ENCODE measurements at regions not wholly inside any gene's neighbourhood (a gene's known extent, or its start where the extent isn't known, plus 50 kb on each side); places are given as distances from the start of the nearest gene placed in this dataset.

DNA sequence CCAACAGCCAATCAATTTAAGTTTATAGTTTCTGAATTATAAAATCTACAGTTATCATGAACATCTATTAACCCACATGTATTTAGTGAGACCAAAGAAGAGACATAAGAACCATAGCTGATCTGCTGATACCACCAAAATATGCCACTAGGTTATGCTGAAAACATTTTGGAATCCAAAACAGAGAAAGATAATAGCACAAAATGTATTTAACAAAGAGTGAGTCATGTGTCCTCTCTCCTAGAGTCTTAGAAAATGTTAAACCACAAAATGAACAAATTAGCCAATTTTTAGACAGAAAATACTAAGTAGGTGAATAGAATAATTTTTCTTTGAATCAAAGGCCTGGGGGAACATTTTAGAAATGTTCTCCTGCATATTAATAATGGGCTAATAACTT lies 527.5 kb downstream of the GPAM start:
- TF ChIP-seq POLR2A (IDR thresholded peaks at IDR 0.05): no peak
- TF ChIP-seq, protein P1, sequence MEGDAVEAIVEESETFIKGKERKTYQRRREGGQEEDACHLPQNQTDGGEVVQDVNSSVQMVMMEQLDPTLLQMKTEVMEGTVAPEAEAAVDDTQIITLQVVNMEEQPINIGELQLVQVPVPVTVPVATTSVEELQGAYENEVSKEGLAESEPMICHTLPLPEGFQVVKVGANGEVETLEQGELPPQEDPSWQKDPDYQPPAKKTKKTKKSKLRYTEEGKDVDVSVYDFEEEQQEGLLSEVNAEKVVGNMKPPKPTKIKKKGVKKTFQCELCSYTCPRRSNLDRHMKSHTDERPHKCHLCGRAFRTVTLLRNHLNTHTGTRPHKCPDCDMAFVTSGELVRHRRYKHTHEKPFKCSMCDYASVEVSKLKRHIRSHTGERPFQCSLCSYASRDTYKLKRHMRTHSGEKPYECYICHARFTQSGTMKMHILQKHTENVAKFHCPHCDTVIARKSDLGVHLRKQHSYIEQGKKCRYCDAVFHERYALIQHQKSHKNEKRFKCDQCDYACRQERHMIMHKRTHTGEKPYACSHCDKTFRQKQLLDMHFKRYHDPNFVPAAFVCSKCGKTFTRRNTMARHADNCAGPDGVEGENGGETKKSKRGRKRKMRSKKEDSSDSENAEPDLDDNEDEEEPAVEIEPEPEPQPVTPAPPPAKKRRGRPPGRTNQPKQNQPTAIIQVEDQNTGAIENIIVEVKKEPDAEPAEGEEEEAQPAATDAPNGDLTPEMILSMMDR (IDR thresholded peaks at IDR 0.05): no peak
- H3K4me3 ChIP-seq: no peak overlapping the region
- H3K27me3 ChIP-seq: no peaks in the 10 kb centered on the region
- intact Hi-C loops (cut with DNase I; ENCODE audit: low total_unique reads): no loop called here
- H3K36me3 ChIP-seq: no peaks in the 10 kb centered on the region
- H3K4me1 ChIP-seq: no peaks in the 10 kb centered on the region
- H3K27ac ChIP-seq: no peak overlapping the region
- no peaks in the 10 kb centered on the region for H3K9me3 ChIP-seq
- DNase-seq: no peak

- Histone ChIP-seq H3K27me3 (no peaks in the 10 kb centered on the region), H3K36me3 (no peaks in the 10 kb centered on the region), H3K9me3 (no peaks in the 10 kb centered on the region), H3K27ac (no peak overlapping the region), H3K4me1 (no peaks in the 10 kb centered on the region), H3K4me3 (no peak overlapping the region)
- TF ChIP-seq POLR2A (IDR thresholded peaks at IDR 0.05): no peak
- TF ChIP-seq, protein P1 (IDR thresholded peaks at IDR 0.05): no peak
- no peak for DNase-seq
- intact Hi-C loops (cut with DNase I; ENCODE audit: low total_unique reads): no loop called here
Measured at GRCh38 chr10:111677759-111678158, 505.8 kb downstream of the GPAM start.

DNA sequence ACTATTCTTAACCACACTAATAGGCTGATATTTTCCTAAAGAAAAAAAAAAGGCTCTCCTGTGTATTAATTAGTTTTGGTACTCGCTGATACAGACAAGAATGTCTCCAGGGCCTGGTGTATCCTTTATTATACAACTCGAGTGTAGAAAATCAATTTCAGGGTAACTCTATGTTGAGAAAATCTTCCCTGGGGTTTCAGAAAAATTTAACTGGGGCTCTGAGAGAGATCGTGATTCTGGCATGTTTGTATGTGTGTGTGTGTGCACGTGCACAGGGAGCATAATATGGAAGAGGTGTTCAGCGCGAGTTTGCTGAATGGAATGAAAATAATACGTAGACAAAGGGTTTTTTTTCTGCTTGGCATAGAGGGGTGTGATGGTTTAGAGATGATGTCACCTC lies 496.8 kb downstream of the GPAM start:
- Histone ChIP-seq H3K27me3 (no peaks in the 10 kb centered on the region), H3K36me3 (no peaks in the 10 kb centered on the region), H3K27ac (no peak overlapping the region), H3K4me1 (no peaks in the 10 kb centered on the region), H3K9me3 (no peaks in the 10 kb centered on the region), H3K4me3 (no peak overlapping the region)
- DNase-seq: no peak
- intact Hi-C loops (cut with DNase I; ENCODE audit: low total_unique reads): no loop called here
- TF ChIP-seq POLR2A (IDR thresholded peaks at IDR 0.05): no peak
- TF ChIP-seq, protein P1 (IDR thresholded peaks at IDR 0.05): no peak

GRCh38 chr10:111698711-111699110 lies 484.9 kb downstream of the GPAM start:
- Histone ChIP-seq H3K27ac (no peak overlapping the region), H3K4me1 (no peaks in the 10 kb centered on the region), H3K27me3 (no peaks in the 10 kb centered on the region), H3K9me3 (no peaks in the 10 kb centered on the region), H3K4me3 (no peak overlapping the region), H3K36me3 (no peaks in the 10 kb centered on the region)
- DNase-seq: no peak
- TF ChIP-seq, protein P1 (IDR thresholded peaks at IDR 0.05): no peak
- TF ChIP-seq POLR2A (IDR thresholded peaks at IDR 0.05): no peak
- intact Hi-C loops (cut with DNase I; ENCODE audit: low total_unique reads): no loop called here

GRCh38 chr10:111703986-111704385 lies 479.6 kb downstream of the GPAM start:
- intact Hi-C loops (cut with DNase I; ENCODE audit: low total_unique reads): no loop called here
- Histone ChIP-seq H3K4me3 (no peak overlapping the region), H3K27me3 (no peaks in the 10 kb centered on the region), H3K36me3 (no peaks in the 10 kb centered on the region), H3K4me1 (no peaks in the 10 kb centered on the region), H3K27ac (no peak overlapping the region), H3K9me3 (no peaks in the 10 kb centered on the region)
- DNase-seq: no peak
- TF ChIP-seq, protein P1 (IDR thresholded peaks at IDR 0.05): no peak
- no peak for TF ChIP-seq POLR2A (IDR thresholded peaks at IDR 0.05)
